Endothelial cell of umbilical vein (primary cell): ENCODE measurements at regions not wholly inside any gene's neighbourhood (a gene's known extent, or its start where the extent isn't known, plus 50 kb on each side); places are given as distances from the start of the nearest gene placed in this dataset.
"Not testable (repeated sequence)": the region's sequence is repeated elsewhere in the genome, so short reads cannot be mapped to it uniquely, and the experiment has no call there.

Experiments used
- BruUV-seq: library from RNA; stranded (reverse); fragments of 400-500 nt; replicated peaks from 2 replicates; lab custom pipeline; 2021; lab: Mats Ljungman, UMichigan
- CTCF ChIA-PET: fragments of 300-600, 350-600 bp; sonication (Branson Sonifier 250); formaldehyde crosslinking; loops from one replicate; lab custom pipeline; 2021; ENCODE audit warnings: antibody characterized with exemption, inconsistent platforms; lab: Charles Lee
- POLR2A ChIA-PET: fragments of 300-600, 350-600 bp; sonication (Branson Sonifier 250); formaldehyde crosslinking; loops from one replicate; lab custom pipeline; 2021; ENCODE audit warnings: antibody characterized with exemption, inconsistent platforms; lab: Charles Lee
- DNase-seq: peaks from one replicate; pipeline ENCODE4 v3.0.0-alpha.2; 2011; ENCODE audit warnings: low read depth, low spot score
- FAIRE-seq: peaks from 2 replicates; lab custom pipeline; 2011; peaks lifted over from hg19 to GRCh38; lab: Jason Lieb, UNC
- H2AFZ ChIP-seq: 2 replicates; pipeline ENCODE4 v1.6.0; 2012; ENCODE audit warnings: low read depth, low read length, control low read depth, inconsistent platforms
- H3K27ac ChIP-seq: 2 replicates; pipeline ENCODE4 v1.5.1; 2011; ENCODE audit warnings: low read depth, mild to moderate bottlenecking, control low read depth, low read length, moderate library complexity; ENCODE audit not compliant: insufficient read depth
- H3K27me3 ChIP-seq, 2 experiments: 2 replicates each; pipeline versions ENCODE4 v1.6.0 to v1.6.1; 2011; ENCODE audit warnings: low read length in 2 of 2, mixed read lengths in 1 of 2; ENCODE audit not compliant: control insufficient read depth in 2 of 2, insufficient read depth in 2 of 2
- H3K36me3 ChIP-seq, 2 experiments: 2 replicates in 1 of 2; 3 replicates in 1 of 2; pipeline ENCODE4 v1.5.1; 2011; ENCODE audit warnings: low read length in 2 of 2, mild to moderate bottlenecking in 1 of 2, moderate library complexity in 1 of 2; ENCODE audit not compliant: control insufficient read depth in 2 of 2, insufficient read depth in 2 of 2; ENCODE audit errors: extremely low read depth in 1 of 2
- H3K4me1 ChIP-seq: 3 replicates; pipeline ENCODE4 v1.5.1; 2011; ENCODE audit warnings: mild to moderate bottlenecking, low read length; ENCODE audit not compliant: control insufficient read depth, insufficient read depth; ENCODE audit errors: extremely low read depth
- H3K4me2 ChIP-seq: 2 replicates; pipeline ENCODE4 v1.6.1; 2011; ENCODE audit warnings: low read length, control low read depth, mixed read lengths; ENCODE audit not compliant: insufficient read depth
- H3K4me3 ChIP-seq, 3 experiments: fragments of 200-600 bp in 1 of 3; sonication (generic), shearing (Covaris generic) in 1 of 3; replicated peaks in 1 of 3; 2 replicates each; pipeline ENCODE4 v1.5.1; 2011 to 2016; ENCODE audit warnings: control low read depth in 3 of 3, low read length in 3 of 3, mild to moderate bottlenecking in 2 of 3, inconsistent platforms in 1 of 3, low read depth in 1 of 3, moderate library complexity in 1 of 3; ENCODE audit not compliant: insufficient read depth in 1 of 3
- H3K79me2 ChIP-seq: 2 replicates; pipeline ENCODE4 v1.6.0; 2012; ENCODE audit warnings: low read length, inconsistent platforms; ENCODE audit not compliant: control insufficient read depth, insufficient read depth
- H3K9ac ChIP-seq: replicated peaks from 2 replicates; pipeline ENCODE3; 2011; ENCODE audit warnings: low read length, control low read depth; ENCODE audit not compliant: insufficient read depth; ENCODE audit errors: extremely low read depth
- H3K9me1 ChIP-seq: replicated peaks from 3 replicates; pipeline ENCODE4 v1.6.0; 2011; ENCODE audit warnings: mild to moderate bottlenecking, low read length; ENCODE audit not compliant: control insufficient read depth, insufficient read depth; ENCODE audit errors: extremely low read depth
- H3K9me3 ChIP-seq: replicated peaks from 2 replicates; pipeline ENCODE4 v1.5.1; 2012; ENCODE audit warnings: low read length, inconsistent platforms; ENCODE audit not compliant: control insufficient read depth, insufficient read depth
- H4K20me1 ChIP-seq: replicated peaks from 2 replicates; pipeline ENCODE3; 2011; ENCODE audit warnings: mild to moderate bottlenecking, low read length; ENCODE audit not compliant: control insufficient read depth, insufficient read depth; ENCODE audit errors: extremely low read depth
- CTCF ChIP-seq, 2 donors: IDR thresholded peaks; 1 replicate in 1 of 2; 2 replicates in 1 of 2; pipeline ENCODE4 v1.5.1; 2011; ENCODE audit warnings: low read length in 2 of 2, mild to moderate bottlenecking in 2 of 2, moderate library complexity in 2 of 2, control low read depth in 1 of 2, inconsistent platforms in 1 of 2, low read depth in 1 of 2; ENCODE audit not compliant: insufficient read depth in 1 of 2; ENCODE audit errors: extremely low read depth in 1 of 2
- EZH2 ChIP-seq: IDR thresholded peaks from 2 replicates; pipeline ENCODE4 v1.6.1; 2012; ENCODE audit warnings: borderline replicate concordance, low read depth, mild to moderate bottlenecking, moderate library complexity, low read length, inconsistent platforms; ENCODE audit not compliant: severe bottlenecking
- FOS ChIP-seq: IDR thresholded peaks from 2 replicates; pipeline ENCODE4 v1.6.1; 2011; ENCODE audit warnings: mild to moderate bottlenecking, low read length, moderate library complexity, borderline replicate concordance; ENCODE audit not compliant: insufficient read depth
- GATA2 ChIP-seq: IDR thresholded peaks from 2 replicates; pipeline ENCODE4 v1.7.0; 2011; ENCODE audit warnings: low read depth, mild to moderate bottlenecking, moderate library complexity, mixed read lengths, low read length; ENCODE audit not compliant: insufficient read length, insufficient read depth
- JUN ChIP-seq: IDR thresholded peaks from 2 replicates; pipeline ENCODE4 v1.6.1; 2011; ENCODE audit warnings: borderline replicate concordance, low read depth; ENCODE audit not compliant: insufficient read length, insufficient read depth
- MYC ChIP-seq: IDR thresholded peaks from one replicate; pipeline ENCODE4 v1.6.1; 2011; ENCODE audit warnings: mild to moderate bottlenecking, low read depth, low read length
- POLR2A ChIP-seq: IDR thresholded peaks from 2 replicates; pipeline ENCODE4 v1.6.1; 2012; ENCODE audit warnings: low read depth, mild to moderate bottlenecking, control low read depth, low read length
- POLR2AphosphoS5 ChIP-seq: IDR thresholded peaks from 2 replicates; pipeline ENCODE4 v1.6.1; 2012; ENCODE audit warnings: low read depth, mild to moderate bottlenecking, control low read depth, low read length, moderate library complexity; ENCODE audit not compliant: insufficient read depth
- dilution Hi-C: fragments of 300-500 bp; cut with MboI; formaldehyde crosslinking; loops from one replicate; pipeline ENCODE4 v1.15.0; 2019; ENCODE audit warnings: low sequenced_read_pairs; ENCODE audit not compliant: extremely low pct_ligation_motif_present
- intact Hi-C: fragments of 100-400 bp; cut with micrococcal nuclease; formaldehyde crosslinking; loops from one replicate; pipeline ENCODE4 v1.10.0; 2022
- TF ChIP-seq, protein P1 (sequence below): IDR thresholded peaks from 2 replicates; pipeline ENCODE4 v1.6.1; 2011; ENCODE audit not compliant: insufficient read depth, insufficient read length

- DNase-seq = no peak
- intact Hi-C loops = no loop called here
- CTCF ChIA-PET = no interaction called here
- Histone ChIP-seq H3K36me3 (no peaks in the 10 kb centered on the region), H3K9me1 (no peaks in the 10 kb centered on the region), H3K27me3 (no peaks in the 10 kb centered on the region), H3K4me2 (no peak overlapping the region), H3K9me3 (no peaks in the 10 kb centered on the region), H3K4me3 (no peak overlapping the region), H3K4me1 (no peaks in the 10 kb centered on the region), H3K27ac (no peak overlapping the region), H4K20me1 (no peaks in the 10 kb centered on the region), H3K79me2 (no peaks in the 10 kb centered on the region), H3K9ac (no peak overlapping the region), H2AFZ (no peak overlapping the region)
- dilution Hi-C loops = no loop called here
- POLR2A ChIA-PET = no interaction called here
- no peak for TF ChIP-seq POLR2A
- TF ChIP-seq, protein P1, sequence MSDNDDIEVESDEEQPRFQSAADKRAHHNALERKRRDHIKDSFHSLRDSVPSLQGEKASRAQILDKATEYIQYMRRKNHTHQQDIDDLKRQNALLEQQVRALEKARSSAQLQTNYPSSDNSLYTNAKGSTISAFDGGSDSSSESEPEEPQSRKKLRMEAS = no peak
- no peak for TF ChIP-seq CTCF (IDR thresholded peaks at IDR 0.05; ENCODE audit: extremely low read depth in 1 of 2, insufficient read depth in 1 of 2, low read depth in 1 of 2, low read length in 2 of 2)
- no peak for TF ChIP-seq MYC
- TF ChIP-seq JUN = no peak
- no peak for TF ChIP-seq EZH2
- TF ChIP-seq POLR2AphosphoS5 = no peak
- no peak for TF ChIP-seq GATA2
- no peak for TF ChIP-seq FOS
- no peak for FAIRE-seq
- no TSS peak for BruUV-seq
Observed at GRCh38 chr12:131428091-131428685, 282.7 kb upstream of the SFSWAP start.

GRCh38 chr12:131429221-131429620 is 281.7 kb upstream of the SFSWAP start:
- POLR2A ChIA-PET, H3K27ac ChIP-seq, H3K4me1 ChIP-seq, H3K9ac ChIP-seq, H3K79me2 ChIP-seq, dilution Hi-C loops, H4K20me1 ChIP-seq, intact Hi-C loops, CTCF ChIA-PET, H3K4me3 ChIP-seq, H3K9me1 ChIP-seq, H3K9me3 ChIP-seq, H3K36me3 ChIP-seq, H2AFZ ChIP-seq, BruUV-seq, DNase-seq, FAIRE-seq, H3K4me2 ChIP-seq, H3K27me3 ChIP-seq: not testable (repeated sequence)

DNA sequence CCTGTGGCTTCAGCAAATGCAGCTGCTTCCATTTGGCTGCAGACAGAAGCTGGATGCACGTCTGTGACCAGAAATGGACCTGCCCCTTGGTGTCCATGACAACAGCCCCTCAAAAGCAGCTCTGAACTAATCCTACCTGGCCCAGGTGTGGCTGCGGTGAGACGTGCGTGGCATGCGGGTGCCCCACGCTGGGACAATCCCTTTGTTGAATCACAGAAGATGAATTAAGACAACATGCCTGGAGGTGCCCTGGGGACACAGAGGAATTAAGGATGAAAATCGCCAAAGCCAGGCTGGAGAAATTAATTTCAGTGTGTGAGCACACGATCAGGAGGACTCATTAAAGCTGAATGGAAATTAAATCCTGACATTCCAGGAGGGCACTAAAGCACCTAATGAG is 281.2 kb upstream of the SFSWAP start:
- H4K20me1 ChIP-seq, BruUV-seq, H3K4me1 ChIP-seq, dilution Hi-C loops, H2AFZ ChIP-seq, H3K79me2 ChIP-seq, FAIRE-seq, H3K9ac ChIP-seq, H3K4me2 ChIP-seq, H3K27me3 ChIP-seq, H3K27ac ChIP-seq, DNase-seq, H3K9me1 ChIP-seq, intact Hi-C loops, POLR2A ChIA-PET, H3K36me3 ChIP-seq, H3K9me3 ChIP-seq, CTCF ChIA-PET, H3K4me3 ChIP-seq: not testable (repeated sequence)
